ENCODE measurements at regions not wholly inside any gene's neighbourhood (a gene's known extent, or its start where the extent isn't known, plus 50 kb on each side); places are given as distances from the start of the nearest gene placed in this dataset.
A peak's percentile ranks its signal among the peaks of the same experiment; 100 is the strongest.
"Not testable (repeated sequence)": the region's sequence is repeated elsewhere in the genome, so short reads cannot be mapped to it uniquely, and the experiment has no call there.

DNA sequence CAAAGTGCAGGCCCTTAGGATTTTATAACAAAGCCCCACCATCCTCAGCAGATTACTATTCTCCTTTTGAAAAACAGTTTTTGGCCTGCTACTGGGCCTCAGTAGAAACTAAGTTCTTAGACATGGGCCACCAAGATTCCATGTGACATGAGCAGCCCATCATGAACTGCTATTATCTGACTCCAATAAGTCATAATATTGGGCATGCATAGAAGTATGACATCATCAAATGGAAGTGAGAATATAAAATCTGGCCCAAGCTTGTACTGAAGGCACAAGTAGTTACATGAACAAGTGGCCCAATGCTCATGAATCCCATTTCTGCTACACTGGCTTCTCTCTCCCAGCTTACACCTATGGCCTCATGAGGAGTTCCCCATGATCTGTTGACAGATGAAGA, 404.8 kb downstream of the EPHA5 start:
- intact Hi-C loops (cut with DNase I): no loop called here
- no peak for DNase-seq

DNA sequence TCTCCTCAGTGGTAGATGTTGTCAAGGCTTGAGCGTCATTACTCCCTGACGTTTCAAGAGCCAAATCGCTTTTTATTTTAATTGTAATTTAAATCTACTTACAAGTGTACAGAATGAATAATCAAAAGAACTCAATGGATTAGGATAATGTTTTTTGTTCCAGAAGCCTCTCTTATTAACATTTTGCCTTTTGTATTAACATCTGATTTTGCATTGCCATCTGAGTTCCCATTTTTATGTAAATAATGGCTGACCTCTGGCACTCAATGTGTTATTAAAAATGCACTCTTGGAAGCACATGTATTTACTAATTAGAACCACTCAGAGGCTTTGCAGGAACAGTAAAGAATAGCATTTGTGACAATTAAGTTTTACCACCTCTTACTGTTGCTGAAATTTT, 411.0 kb downstream of the EPHA5 start:
- no peak for DNase-seq
- intact Hi-C loops (cut with DNase I): no loop called here

DNA sequence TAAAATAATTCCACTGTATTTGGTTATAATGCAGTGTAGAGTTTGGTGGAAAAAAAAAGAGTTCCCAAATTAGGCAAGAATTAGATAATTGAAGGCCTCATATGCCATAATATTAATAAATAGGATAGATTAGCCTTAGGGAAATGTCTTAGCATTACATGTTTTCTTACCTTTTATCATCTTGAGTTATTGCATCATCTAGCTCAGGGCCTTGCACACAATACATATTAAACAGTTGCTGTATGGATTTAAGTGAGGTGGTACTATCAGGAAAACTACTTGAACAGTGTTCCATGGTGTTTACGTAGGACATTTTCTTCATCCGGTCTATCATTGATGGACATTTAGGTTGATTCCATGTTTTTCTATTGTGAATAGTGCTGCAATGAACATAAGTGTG, 419.4 kb downstream of the EPHA5 start:
- intact Hi-C loops (cut with DNase I): no loop called here

DNA sequence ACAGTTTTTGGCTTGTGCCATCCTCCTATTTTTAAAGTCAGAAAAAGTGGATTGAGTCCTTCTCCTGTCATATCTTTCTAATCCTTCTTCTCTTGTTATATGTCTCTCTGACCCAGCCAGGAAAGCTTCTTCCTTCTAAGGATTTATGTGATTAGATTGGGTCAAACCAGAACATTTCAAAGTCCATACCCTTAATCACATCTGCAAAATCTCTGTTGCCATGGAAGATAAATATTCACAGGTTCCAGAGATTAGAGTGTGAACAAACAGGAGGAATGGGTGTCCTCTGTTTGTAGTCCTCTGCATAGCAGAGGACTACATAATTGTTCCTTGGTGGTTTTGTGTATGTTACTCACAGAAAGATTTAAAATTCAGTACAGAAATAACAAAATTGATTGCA, 421.2 kb downstream of the EPHA5 start:
- no peak for DNase-seq
- intact Hi-C loops (cut with DNase I): no loop called here

More for the DNA sequence above, 419.4 kb downstream of the EPHA5 start:
- DNase-seq: no peak

DNA sequence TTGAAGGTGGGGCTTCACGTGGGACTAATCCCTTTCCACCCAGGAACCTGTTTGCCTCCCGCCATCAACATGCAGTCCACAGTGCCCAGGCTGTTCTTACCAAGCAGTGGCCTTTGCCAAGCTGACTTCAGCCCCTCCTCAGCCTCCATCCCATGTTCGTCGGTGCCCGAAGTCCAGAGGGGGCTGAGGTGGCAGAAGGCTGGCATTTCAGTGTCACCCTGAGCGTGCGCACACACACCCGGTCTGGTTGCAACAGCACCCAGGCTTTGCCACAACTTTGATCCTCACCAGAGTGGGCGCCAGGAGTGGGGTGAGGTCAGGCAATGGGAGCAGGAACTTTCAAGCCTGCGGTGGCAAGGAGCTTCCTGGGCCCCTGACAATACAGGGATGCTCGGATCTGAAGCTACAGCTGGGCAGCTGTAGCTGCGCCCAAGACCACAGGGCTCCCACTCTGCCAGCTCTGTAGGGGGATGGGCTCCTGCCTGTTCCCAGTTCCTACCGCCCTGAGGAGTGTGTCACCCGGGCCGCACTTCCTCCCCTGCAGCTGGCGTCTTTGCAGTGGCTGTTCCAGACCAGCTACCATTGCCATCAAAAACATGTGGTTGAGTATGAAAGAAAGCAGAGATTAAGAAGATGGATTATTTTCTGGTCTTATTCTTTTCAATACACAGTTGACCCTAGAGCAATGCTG, 428.0 kb downstream of the EPHA5 start:
- intact Hi-C loops (cut with DNase I): no loop called here
- no peak for DNase-seq

DNA sequence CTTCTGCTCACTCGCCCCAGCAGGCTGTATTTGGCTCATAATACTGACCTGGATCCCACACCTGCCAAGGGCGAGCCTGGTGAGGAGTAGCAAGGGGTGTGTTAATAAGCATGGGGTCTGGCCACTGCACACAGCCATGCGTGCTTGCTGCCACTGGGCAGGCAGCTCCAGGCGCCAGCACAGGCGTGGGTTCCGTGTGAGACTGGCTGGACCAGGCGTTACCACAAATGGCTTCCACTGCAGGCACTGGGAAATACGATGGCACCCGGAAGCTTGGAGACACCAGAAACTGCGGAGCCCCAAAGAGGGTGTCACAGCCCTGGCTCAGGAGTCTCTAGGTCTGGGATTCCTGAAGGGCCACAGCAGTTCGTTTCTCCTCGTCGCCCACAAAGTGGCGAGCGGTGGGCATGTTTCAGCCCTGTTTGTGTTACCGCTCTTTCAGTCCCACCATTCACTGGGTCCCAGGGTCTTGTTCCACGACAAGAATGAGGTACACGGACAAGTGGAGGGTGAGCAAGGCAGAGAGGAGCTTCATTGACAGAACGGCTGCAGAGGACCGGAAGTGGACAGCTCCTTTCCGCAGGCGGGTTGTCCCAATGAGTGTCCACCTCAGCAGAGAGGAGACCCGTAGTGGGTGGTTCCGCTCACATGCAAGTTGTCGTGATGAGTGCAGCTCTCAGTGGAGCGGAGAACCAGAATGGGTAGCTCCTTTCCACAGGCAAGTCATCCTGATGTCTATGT, 428.9 kb downstream of the EPHA5 start:
- intact Hi-C loops (cut with DNase I): no loop called here
- no peak for DNase-seq

DNA sequence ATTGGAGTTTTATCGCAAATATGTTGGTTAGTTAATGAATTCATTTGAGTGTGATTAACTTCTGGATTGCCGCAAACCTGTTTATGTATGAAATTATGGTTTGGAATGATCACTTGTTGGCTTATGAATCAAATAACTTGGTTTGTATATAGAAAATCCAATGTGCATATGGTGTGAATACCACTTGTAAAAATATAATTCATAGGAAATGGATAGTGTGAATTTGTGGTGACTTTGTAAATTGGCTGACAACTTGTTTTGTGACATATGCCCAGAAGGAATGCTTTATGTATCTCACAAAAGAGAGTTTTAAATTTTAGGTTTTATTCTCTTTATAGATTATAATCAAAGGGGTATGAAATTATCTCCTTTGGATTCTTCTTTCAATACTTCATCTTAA, 436.2 kb downstream of the EPHA5 start:
- no peak for DNase-seq
- intact Hi-C loops (cut with DNase I): no loop called here

DNA sequence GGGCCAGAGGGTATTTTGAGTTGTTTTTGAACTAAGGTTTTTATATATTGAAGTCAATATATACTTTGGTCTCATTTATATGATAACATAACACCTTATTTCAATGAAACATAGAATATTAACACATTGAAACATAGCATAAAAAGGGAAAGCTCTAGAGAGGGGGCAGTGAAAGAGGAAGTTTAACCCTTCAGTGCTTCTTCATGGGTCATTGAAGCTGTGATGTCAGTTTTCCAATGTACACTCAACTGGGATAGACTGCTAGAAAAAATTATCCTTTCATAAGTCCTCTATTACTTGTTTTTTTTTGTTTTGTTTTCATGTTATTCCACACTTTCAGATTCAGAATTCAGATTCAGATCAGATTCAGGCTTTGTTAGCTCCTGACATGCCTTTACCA, 442.7 kb downstream of the EPHA5 start:
- intact Hi-C loops (cut with DNase I): no loop called here
- no peak for DNase-seq

DNA sequence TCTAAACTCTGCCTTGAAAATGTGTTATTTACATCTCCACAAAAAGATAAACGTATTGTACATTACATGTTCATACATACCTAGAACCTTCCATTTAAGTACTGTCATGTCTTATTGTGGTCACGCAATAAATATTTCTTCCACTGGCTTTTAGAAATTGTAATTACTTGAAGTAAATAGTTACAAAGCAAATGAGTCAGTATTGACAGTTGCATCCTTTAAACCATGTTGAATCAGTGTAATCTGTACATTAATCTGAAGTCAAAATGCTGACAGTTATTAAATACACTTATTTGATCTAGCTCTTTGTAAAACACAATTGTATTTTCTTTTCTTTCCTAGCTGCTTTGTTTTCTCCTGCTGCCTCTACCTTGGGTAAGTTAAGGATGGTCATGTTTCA, 446.7 kb downstream of the EPHA5 start:
- intact Hi-C loops (cut with DNase I): no loop called here
- no peak for DNase-seq

DNA sequence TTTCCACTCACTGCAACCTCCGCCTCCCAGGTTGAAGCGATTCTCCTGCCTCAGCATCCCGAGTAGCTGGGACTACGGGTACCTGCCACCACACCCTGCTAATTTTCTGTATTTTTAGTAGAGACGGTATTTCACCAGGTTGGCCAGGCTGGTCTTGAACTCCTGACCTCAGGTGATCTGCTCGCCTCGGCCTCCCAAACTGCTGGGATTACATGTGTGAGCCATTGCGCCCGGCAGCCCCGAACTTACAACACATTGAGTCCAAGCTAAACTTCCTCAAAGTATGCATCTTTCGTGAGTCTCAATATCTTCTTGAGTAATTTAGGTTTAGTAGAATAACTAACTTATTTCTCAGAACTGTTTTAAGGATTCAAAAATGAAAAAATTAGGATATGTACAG, 447.2 kb downstream of the EPHA5 start:
- intact Hi-C loops (cut with DNase I); DNase-seq: not testable (repeated sequence)

DNA sequence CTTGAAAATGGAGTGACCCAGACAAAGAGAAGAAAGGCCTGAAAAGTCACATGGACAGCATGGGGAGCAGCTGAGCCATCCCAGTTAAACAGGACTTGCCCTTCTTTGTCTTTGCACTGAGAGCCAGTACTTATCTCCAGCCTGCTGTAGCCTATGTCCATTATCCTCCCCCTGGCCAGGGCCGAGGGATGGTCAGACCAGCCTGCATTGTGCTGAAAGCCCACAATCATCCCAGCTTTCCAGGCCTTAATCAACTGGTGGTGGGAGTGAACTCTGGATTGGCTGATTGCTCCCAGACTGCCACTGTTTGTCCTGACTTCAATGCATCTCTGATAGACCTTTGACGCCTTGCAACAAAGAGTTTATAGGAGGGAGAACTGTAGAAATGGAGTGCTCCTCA, 453.1 kb downstream of the EPHA5 start:
- no peak for DNase-seq
- intact Hi-C loops (cut with DNase I): no loop called here

DNA sequence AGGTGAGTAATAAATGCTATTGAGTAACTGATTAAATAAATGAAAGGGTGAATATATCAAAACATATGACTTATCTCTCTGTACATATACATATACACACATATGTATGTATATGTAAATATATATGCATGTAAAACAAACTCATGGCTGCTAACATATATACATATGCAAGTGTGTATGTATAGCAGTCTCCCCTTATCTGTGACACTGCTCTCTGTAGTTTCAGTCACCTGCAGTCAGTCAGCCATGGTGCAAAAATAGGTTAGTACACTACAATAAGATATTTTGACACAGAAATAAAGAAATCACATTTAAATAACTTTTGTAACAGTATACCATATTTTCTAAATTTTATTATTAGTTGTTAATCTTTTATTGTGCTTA, 467.4 kb downstream of the EPHA5 start:
- no peak for DNase-seq
- intact Hi-C loops (cut with DNase I): no loop called here

DNA sequence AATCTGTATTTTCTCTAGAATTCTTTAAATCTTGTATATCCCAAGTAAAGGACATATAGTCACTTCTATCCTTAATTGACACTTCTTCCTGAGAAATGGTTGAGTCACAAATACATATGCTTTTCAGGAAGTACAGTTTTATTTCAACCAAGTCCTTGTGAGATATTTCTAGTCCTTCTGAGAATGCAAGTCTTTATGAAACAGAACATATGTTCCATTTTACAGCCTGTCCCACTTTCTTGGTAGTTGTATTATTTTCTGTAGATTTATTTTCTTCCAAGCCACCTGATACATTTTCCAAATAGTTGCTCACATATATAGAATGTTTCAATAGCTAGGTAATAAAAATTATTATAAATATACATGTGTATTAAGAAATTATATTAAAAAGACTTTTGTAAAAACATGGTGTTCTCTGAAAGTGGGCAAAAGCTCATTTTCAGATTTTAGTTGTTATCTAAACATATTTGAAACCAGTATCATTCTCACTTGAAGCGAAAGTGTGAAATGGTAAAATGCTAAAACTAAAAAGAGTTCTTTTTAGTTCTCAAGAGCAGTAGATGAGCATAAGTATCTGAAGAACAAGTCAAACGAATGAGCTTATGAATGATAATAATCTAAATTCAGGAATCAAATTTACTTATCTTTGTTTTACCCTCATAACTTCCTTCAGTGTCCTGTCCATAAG, 468.0 kb downstream of the EPHA5 start:
- intact Hi-C loops (cut with DNase I): no loop called here
- no peak for DNase-seq

DNA sequence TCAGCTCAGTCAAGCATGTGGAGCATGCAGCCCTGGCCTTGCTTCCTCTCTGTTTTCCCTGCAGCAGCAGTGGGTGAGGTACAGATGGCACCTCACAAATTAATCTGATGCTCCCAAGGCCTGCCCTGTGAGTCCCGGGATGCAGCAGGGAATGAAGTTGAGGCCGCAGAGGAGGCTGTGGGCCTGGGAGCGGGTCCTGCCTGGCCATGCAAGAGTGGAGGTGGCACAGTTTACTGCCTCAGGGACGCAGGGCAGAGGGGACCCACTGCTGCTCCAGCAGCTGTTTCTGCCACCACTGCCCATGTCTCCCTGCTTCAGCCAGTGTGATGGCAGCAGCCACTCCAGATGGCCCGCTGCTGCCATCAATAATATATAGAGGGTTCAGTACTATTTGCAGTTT, 474.6 kb downstream of the EPHA5 start:
- DNase-seq: no peak
- intact Hi-C loops (cut with DNase I): no loop called here

DNA sequence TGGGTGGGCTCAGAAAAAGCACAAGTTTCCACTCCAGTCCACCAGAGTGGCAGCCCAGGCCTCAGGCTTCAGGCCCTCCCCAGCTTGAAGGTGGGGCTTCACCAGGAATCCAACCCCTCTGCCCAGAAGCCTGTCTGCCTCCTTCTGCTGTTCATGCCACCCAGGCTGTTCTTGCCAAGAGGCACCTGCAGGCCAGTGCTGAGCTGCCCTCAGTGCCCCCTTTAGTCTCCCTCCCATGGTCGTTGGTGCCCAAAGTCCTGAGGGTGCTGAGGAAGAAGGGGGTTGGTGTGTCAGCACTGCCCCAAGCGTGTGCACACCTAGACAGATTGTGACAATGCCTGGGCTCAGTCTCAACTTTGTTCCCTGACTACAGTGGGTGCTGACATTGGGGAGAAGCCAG, 475.3 kb downstream of the EPHA5 start:
- intact Hi-C loops (cut with DNase I): no loop called here
- no peak for DNase-seq

DNA sequence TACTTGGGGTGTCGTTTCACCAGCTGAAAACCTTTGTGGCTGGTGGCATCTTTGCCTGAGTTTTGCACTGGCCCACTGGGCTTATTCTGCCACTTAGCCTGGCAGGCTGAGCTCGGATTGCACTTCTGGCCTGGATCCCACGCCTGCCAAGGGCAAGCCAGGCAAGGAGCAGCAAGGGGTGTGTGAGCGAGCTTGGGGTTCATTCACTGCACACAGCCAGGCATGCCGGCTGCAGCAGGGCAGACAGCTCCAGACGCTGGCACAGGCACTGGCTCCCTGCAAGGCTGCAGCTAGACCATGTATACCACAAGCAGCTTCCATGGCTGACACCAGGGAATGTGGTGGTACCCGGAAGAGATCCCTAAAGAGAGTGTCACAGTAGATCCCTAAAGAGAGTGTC, 476.3 kb downstream of the EPHA5 start:
- peak in 1 of 42 donors; percentile 14 for DNase-seq
- intact Hi-C loops (cut with DNase I): no loop called here

DNA sequence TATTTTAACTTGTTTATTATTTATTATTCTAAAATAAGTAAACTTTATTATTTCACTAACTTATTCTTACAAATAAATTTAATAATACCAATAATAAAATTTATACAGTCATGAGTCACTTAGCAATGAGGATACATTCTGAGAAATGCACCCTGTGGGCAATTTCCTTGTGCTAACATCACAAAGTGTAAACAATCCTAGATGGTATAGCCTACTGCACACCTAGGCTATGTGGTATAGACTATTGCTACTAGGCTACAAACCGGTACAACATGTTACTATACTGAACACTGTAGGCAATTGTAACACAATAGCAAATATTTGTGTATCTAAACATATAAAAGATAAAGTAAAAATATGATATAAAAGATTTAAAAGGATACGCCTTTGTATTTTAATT, 479.5 kb downstream of the EPHA5 start:
- intact Hi-C loops (cut with DNase I): no loop called here
- DNase-seq: no peak

DNA sequence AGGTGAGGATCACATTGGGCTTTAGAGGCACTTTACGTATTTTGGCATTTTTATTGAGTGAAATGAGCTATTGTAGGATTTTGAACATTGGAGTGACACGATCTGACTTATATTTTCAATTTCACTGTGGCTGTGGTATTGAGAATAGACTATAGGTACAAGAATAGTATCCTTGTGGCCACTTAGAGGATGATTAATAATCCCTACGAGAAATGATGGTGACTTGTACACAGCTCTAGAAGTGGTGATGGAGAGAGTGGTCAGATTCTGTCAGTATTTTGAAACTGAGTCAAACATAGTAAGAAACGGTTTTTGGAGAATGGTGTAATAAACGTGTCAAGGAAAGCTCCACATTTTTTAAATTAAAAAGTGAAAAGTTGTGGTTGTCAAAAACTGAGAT, 494.7 kb downstream of the EPHA5 start:
- DNase-seq: no peak
- intact Hi-C loops (cut with DNase I): no loop called here

DNA sequence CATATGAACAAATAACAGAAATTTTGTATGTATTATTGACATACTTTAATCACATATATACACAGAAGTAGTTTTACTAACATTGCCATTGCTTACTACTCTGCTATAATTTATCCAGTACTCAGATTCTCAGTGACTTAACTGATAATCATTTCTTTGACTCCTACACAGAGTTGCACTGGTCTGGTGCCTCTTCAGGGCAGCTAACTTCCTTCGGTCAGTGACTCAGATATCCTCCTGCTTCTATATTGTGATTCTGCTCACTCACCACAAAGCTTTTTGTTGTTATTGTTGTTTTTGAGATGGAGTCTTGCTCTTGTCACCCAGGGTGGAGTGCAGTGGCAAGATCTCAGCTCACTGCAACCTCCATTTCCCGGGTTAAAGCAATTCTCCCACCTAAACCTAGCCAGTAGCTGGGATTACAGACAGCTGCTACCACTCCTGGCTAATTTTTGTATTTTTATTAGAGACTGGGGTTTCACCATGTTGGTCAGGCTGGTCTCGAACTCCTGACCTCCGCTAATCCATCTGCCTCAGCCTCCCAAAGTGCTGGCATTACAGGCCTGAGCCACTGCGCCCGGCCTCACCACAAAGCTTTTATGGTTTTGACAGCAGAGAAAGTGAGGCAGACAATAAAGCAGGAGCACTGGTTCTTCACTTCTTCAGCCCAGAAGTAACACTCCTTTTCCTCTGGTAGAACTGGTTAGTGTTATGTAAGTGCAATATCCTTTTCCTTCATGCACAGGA, 499.3 kb downstream of the EPHA5 start:
- no peak for DNase-seq

DNA sequence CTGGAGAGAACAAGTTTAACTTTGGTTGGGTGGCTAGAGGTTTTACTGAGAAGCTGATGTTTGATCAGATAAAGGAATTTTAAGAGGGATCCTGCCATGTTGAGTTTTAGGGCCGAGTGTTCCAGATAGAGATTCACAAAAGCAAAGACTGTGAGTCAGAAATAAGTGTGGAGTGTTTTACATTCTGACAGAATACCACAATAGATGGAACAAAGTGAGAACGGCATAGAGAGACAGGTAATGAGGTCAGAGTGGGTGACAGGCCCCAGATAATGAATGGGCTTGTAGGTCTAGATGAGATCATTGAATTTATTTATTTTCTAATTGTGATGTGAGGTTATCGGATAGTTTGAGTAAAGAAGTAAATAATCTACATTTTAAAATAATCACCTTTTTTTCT, 502.6 kb downstream of the EPHA5 start:
- no peak for DNase-seq
- intact Hi-C loops (cut with DNase I): no loop called here

More for the DNA sequence above, 499.3 kb downstream of the EPHA5 start:
- intact Hi-C loops (cut with DNase I): no loop called here
